GM13977 (cell line): ENCODE measurements at regions not wholly inside any gene's neighbourhood (a gene's known extent, or its start where the extent isn't known, plus 50 kb on each side); places are given as distances from the start of the nearest gene placed in this dataset.

Experiments
- DNase-seq: peaks from one replicate; pipeline ENCODE4 v3.0.0; 2012; ENCODE audit warnings: low spot score
- CTCF ChIP-seq: IDR thresholded peaks from 2 replicates; pipeline ENCODE4 v1.5.1; 2012; ENCODE audit warnings: mild to moderate bottlenecking, control low read depth; ENCODE audit not compliant: insufficient read depth; ENCODE audit errors: extremely low read depth, missing control alignments
- in situ Hi-C: fragments of 300-500 bp; cut with MboI; formaldehyde crosslinking; loops from one replicate; pipeline ENCODE4 v1.12.0; 2022; ENCODE audit warnings: low sequenced_read_pairs, low pct_unique_long_range_greater_than_20kb, mixed read lengths, inconsistent platforms; ENCODE audit not compliant: unreplicated experiment

GRCh38 chr4:16969696-16970135 is 71.3 kb upstream of the LDB2 start:
- DNase-seq: no peak
- TF ChIP-seq CTCF: no peak
- in situ Hi-C loops: no loop called here

- in situ Hi-C loops: no loop called here
- no peak for DNase-seq
- no peak for TF ChIP-seq CTCF
Measured at GRCh38 chr4:16967722-16968121, 69.3 kb upstream of the LDB2 start.

- in situ Hi-C loops: no loop called here
- no peak for TF ChIP-seq CTCF
- no peak for DNase-seq
Measured at GRCh38 chr4:16959305-16959704, 60.9 kb upstream of the LDB2 start.

GRCh38 chr4:16952896-16953630 is 54.6 kb upstream of the LDB2 start:
- DNase-seq: no peak
- in situ Hi-C loops: no loop called here

GRCh38 chr4:16952462-16952871 is 54.0 kb upstream of the LDB2 start:
- no peak for DNase-seq
- in situ Hi-C loops: no loop called here
- no peak for TF ChIP-seq CTCF

More at GRCh38 chr4:16952896-16953630, 54.6 kb upstream of the LDB2 start:
- no peak for TF ChIP-seq CTCF
